ENCODE measurements at regions not wholly inside any gene's neighbourhood (a gene's known extent, or its start where the extent isn't known, plus 50 kb on each side); places are given as distances from the start of the nearest gene placed in this dataset.

DNA sequence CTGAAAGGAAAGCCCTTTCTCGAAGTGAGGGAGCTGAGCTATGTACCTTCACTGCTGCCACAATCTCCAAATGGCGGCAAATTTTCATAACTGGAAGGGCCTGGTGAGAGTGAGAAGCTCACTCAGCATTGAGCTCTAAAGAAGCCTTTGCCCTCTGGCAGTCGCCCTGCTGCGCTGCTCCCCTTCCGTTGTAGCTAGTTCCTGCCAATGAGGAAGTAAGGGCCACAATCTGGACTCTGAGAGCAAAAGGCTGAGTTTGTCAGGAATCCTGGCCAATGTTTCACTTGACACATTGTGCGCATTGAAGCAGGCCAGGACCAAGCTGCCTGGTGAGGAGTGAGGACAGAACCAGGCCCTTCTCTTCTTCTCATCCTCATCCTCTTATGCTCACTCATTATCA lies 579.5 kb downstream of the PDCD6IP start:
- H3K4me3 ChIP-seq, result no peak overlapping the region
- H3K27me3 ChIP-seq, result no peaks in the 10 kb centered on the region
- TF ChIP-seq, protein P1, sequence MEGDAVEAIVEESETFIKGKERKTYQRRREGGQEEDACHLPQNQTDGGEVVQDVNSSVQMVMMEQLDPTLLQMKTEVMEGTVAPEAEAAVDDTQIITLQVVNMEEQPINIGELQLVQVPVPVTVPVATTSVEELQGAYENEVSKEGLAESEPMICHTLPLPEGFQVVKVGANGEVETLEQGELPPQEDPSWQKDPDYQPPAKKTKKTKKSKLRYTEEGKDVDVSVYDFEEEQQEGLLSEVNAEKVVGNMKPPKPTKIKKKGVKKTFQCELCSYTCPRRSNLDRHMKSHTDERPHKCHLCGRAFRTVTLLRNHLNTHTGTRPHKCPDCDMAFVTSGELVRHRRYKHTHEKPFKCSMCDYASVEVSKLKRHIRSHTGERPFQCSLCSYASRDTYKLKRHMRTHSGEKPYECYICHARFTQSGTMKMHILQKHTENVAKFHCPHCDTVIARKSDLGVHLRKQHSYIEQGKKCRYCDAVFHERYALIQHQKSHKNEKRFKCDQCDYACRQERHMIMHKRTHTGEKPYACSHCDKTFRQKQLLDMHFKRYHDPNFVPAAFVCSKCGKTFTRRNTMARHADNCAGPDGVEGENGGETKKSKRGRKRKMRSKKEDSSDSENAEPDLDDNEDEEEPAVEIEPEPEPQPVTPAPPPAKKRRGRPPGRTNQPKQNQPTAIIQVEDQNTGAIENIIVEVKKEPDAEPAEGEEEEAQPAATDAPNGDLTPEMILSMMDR (IDR thresholded peaks at IDR 0.05), result no peak
- no peaks in the 10 kb centered on the region for H3K36me3 ChIP-seq
- intact Hi-C loops (cut with DNase I; ENCODE audit: low total_unique reads), result no loop called here
- H3K4me1 ChIP-seq, result no peaks in the 10 kb centered on the region
- no peak overlapping the region for H3K27ac ChIP-seq
- H3K9me3 ChIP-seq, result no peaks in the 10 kb centered on the region
- DNase-seq, result no peak

DNA sequence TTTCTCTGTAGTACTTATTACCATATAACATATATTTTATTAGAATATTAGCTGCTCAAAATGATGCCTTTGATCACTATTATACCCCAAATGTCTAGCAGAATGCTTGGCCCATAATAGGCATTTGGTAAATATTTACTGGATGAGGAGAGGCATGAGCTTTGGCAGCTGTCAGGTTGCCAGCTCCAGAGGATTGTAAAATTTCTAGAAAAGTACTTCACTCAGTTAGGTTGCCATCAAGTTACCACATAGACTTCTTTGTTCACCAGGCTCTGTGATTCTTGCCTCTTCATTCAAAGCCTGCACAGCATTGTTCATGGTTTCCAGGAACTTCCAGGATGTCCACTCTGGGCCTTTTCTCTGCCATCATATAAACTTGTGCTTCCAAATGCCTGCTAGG lies 582.8 kb downstream of the PDCD6IP start:
- no peaks in the 10 kb centered on the region for H3K36me3 ChIP-seq
- H3K27ac ChIP-seq, result no peak overlapping the region
- no peak overlapping the region for H3K4me3 ChIP-seq
- intact Hi-C loops (cut with DNase I; ENCODE audit: low total_unique reads), result no loop called here
- DNase-seq, result no peak
- no peaks in the 10 kb centered on the region for H3K9me3 ChIP-seq
- TF ChIP-seq, protein P1 (IDR thresholded peaks at IDR 0.05), result no peak
- H3K27me3 ChIP-seq, result no peaks in the 10 kb centered on the region
- H3K4me1 ChIP-seq, result no peaks in the 10 kb centered on the region

DNA sequence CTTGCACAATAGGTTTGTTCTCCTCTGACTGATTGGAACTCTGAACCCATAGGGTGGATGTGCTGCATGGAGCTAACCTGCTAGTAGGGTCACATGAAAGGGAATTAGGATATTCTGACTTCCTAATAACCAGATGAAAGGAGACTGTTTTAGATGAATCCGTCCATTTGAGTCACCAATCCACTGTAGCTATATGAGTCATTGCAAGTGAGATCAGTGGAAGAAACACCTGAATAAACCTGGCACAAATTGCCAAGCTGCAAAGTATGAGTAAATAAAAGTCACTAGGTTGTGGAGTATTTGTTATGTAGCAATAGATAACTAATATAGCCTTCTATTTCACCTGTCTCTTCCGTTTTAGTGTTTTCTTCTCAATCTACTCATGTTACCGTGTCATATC lies 584.4 kb downstream of the PDCD6IP start:
- intact Hi-C loops (cut with DNase I; ENCODE audit: low total_unique reads), result no loop called here
- H3K27me3 ChIP-seq, result no peaks in the 10 kb centered on the region
- H3K27ac ChIP-seq, result no peak overlapping the region
- H3K4me1 ChIP-seq, result no peaks in the 10 kb centered on the region
- no peak for DNase-seq
- TF ChIP-seq, protein P1 (IDR thresholded peaks at IDR 0.05), result no peak
- no peak overlapping the region for H3K4me3 ChIP-seq
- no peaks in the 10 kb centered on the region for H3K36me3 ChIP-seq
- no peaks in the 10 kb centered on the region for H3K9me3 ChIP-seq

DNA sequence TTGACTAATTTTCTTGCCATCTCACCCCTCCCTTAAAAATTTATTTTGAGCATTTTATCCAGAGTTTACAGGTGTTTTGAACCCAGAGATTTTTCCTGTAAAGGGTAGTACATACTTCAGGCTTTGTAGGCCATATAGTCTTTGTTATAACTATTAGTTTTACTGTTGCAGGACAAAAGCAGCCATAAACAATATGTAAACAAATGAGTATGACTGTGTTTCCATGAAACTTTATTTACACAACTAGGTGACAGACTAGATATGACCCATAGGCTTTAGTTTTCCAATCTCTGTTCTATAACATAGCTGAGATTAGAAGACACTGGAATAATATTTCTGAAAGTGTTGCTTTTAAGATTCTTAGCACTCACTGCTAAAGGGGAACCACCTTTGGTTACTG lies 587.9 kb downstream of the PDCD6IP start:
- no peak for DNase-seq
- TF ChIP-seq, protein P1 (IDR thresholded peaks at IDR 0.05), result no peak
- Histone ChIP-seq H3K27me3 (no peaks in the 10 kb centered on the region), H3K9me3 (no peaks in the 10 kb centered on the region), H3K27ac (no peak overlapping the region), H3K36me3 (no peaks in the 10 kb centered on the region), H3K4me3 (no peak overlapping the region), H3K4me1 (no peaks in the 10 kb centered on the region)
- intact Hi-C loops (cut with DNase I; ENCODE audit: low total_unique reads), result no loop called here

DNA sequence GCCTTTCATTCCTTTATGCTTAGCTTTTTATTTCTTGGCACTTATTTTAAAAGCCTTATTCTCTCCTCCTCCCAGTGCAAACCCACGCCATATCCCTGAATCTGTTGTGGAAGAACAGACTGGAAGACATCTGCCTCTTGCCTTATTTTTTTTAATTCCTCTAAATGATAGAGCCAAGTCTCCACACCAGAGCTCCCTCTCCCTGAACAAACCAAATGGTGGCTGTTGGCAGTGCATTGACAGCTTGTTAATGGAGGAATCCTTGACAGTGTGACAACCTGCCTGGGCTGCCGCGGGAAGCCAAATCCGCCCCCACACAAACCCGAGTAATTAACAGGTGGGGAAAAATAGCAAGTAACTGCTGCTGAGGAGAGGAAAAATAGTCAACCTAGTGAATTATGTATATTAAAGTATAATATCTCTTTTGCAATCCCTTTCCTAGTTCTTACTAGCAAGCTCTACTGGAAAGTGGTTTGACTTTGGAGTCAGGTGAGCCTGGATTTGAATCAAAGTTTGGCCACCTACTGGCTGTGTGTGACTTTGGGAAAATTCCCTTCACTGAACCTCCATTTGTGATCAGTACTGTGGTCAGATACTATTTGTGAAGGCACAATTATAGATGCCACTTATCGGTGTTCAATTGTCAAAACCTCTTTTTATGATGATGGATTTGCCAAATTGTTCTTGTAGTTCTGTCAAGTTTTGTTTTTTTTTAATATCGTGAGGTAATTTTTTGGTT lies 589.6 kb downstream of the PDCD6IP start:
- H3K27ac ChIP-seq, result no peak overlapping the region
- no peaks in the 10 kb centered on the region for H3K36me3 ChIP-seq
- no peaks in the 10 kb centered on the region for H3K9me3 ChIP-seq
- no peak overlapping the region for H3K4me3 ChIP-seq
- intact Hi-C loops (cut with DNase I; ENCODE audit: low total_unique reads), result no loop called here
- TF ChIP-seq, protein P1 (IDR thresholded peaks at IDR 0.05), result no peak
- H3K27me3 ChIP-seq, result no peaks in the 10 kb centered on the region
- no peaks in the 10 kb centered on the region for H3K4me1 ChIP-seq
- DNase-seq, result no peak

DNA sequence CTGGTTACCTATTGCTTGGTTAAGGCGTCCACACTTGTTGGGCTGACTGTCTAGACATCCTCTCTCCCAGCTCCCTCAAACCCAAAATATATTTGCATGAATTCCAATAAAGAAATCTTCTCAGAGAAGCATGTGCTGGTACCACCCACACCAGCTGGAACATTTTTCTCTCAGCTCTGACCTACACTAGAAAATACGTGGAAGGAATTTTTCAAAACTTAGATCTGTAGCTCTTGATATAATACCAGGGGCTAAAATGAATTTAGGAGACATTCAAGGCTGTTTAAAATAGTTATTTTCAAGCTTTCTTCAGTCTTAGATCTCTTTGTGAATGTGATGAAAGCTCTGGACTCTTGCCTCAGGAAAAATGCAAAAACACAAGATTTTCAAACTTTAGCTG lies 590.4 kb downstream of the PDCD6IP start:
- Histone ChIP-seq H3K27ac (no peak overlapping the region), H3K27me3 (no peaks in the 10 kb centered on the region), H3K9me3 (peaks cover 0 to 7% (median 0%) of the 10 kb centered on the region in 3 donors), H3K4me3 (no peak overlapping the region), H3K4me1 (no peaks in the 10 kb centered on the region), H3K36me3 (no peaks in the 10 kb centered on the region)
- TF ChIP-seq, protein P1 (IDR thresholded peaks at IDR 0.05), result no peak
- intact Hi-C loops (cut with DNase I; ENCODE audit: low total_unique reads), result no loop called here
- DNase-seq, result no peak
